ENCODE measurements at regions not wholly inside any gene's neighbourhood (a gene's known extent, or its start where the extent isn't known, plus 50 kb on each side); places are given as distances from the start of the nearest gene placed in this dataset.

- no peak for TF ChIP-seq CTCF (IDR thresholded peaks at IDR 0.05; ENCODE audit: low read depth, low read length)
- TF ChIP-seq POLR2A (IDR thresholded peaks at IDR 0.05; ENCODE audit: extremely low read depth, insufficient read length) = no peak
- no peak for TF ChIP-seq MAX (IDR thresholded peaks at IDR 0.05; ENCODE audit: low read depth, low read length)
- TF ChIP-seq MYC (IDR thresholded peaks at IDR 0.05; ENCODE audit: low read depth, low read length) = no peak
Measured at GRCh38 chr2:12289120-12289802, 427.5 kb upstream of the TRIB2 start.
